ENCODE measurements at regions not wholly inside any gene's neighbourhood (a gene's known extent, or its start where the extent isn't known, plus 50 kb on each side); places are given as distances from the start of the nearest gene placed in this dataset.

DNA sequence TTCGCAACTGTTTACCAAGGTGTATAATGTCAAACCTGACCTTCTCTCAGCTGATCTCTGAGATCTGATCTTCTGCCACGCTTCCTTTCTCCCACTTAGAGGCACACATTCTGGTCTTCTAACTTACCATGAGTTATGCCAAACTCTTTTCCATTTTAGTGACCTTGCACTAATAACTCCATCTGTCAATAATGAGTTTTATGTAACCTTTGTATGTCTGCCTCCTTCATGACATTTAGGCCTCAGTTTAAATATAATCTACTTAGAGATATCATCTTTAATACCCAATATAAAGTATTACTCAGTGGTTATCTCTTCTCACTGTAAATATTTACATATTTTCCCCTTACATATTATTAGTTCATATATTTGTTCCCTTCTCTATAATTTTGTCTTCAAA lies 827.5 kb upstream of the PCDH20 start:
- DNase-seq (ENCODE audit: low spot score) = no peak
- Histone ChIP-seq H3K27me3 (ENCODE audit: control insufficient read depth in 4 of 4, insufficient read depth in 4 of 4, low read length in 3 of 4) (no peaks in the 10 kb centered on the region), H3K4me3 (ENCODE audit: low read depth in 1 of 3, low read length in 3 of 3) (no peak overlapping the region), H3K9me3 (ENCODE audit: control insufficient read depth in 4 of 4, low read length in 3 of 4) (no peaks in the 10 kb centered on the region), H3K36me3 (ENCODE audit: control insufficient read depth in 4 of 4, insufficient read depth in 3 of 4, low read depth in 1 of 4, low read length in 3 of 4) (no peaks in the 10 kb centered on the region), H3K9ac (ENCODE audit: low read depth in 1 of 2, low read length in 2 of 2) (no peak overlapping the region), H3K4me1 (ENCODE audit: control insufficient read depth in 4 of 4, insufficient read depth in 4 of 4, low read length in 3 of 4) (no peaks in the 10 kb centered on the region), H3K27ac (ENCODE audit: low read depth in 1 of 2, low read length in 2 of 2) (no peak overlapping the region)
- WGBS = 68% methylated on average over 2 of the region's 2 CpGs
- TF ChIP-seq TAF1 (conservative IDR thresholded peaks at IDR 0.05) (no peak), GABPA (IDR thresholded peaks at IDR 0.05 in 1 of 2, conservative IDR thresholded peaks at IDR 0.05 in 1 of 2) (no peak), SP1 (IDR thresholded peaks at IDR 0.05) (no peak), YY1 (IDR thresholded peaks at IDR 0.05) (no peak), RXRA (IDR thresholded peaks at IDR 0.05) (no peak), JUND (IDR thresholded peaks at IDR 0.05) (no peak), HNF4A (conservative IDR thresholded peaks at IDR 0.05) (no peak), RAD21 (IDR thresholded peaks at IDR 0.05) (no peak), FOXA2 (IDR thresholded peaks at IDR 0.05) (no peak), EGR1 (IDR thresholded peaks at IDR 0.05; ENCODE audit: low read depth in 2 of 2) (no peak), HNF4G (IDR thresholded peaks at IDR 0.05) (no peak), NR2F2 (IDR thresholded peaks at IDR 0.05) (no peak)
- TF ChIP-seq, protein P1, sequence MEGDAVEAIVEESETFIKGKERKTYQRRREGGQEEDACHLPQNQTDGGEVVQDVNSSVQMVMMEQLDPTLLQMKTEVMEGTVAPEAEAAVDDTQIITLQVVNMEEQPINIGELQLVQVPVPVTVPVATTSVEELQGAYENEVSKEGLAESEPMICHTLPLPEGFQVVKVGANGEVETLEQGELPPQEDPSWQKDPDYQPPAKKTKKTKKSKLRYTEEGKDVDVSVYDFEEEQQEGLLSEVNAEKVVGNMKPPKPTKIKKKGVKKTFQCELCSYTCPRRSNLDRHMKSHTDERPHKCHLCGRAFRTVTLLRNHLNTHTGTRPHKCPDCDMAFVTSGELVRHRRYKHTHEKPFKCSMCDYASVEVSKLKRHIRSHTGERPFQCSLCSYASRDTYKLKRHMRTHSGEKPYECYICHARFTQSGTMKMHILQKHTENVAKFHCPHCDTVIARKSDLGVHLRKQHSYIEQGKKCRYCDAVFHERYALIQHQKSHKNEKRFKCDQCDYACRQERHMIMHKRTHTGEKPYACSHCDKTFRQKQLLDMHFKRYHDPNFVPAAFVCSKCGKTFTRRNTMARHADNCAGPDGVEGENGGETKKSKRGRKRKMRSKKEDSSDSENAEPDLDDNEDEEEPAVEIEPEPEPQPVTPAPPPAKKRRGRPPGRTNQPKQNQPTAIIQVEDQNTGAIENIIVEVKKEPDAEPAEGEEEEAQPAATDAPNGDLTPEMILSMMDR (IDR thresholded peaks at IDR 0.05; ENCODE audit: low read depth, low read length, missing input control) = no peak
- TF ChIP-seq, protein P2, sequence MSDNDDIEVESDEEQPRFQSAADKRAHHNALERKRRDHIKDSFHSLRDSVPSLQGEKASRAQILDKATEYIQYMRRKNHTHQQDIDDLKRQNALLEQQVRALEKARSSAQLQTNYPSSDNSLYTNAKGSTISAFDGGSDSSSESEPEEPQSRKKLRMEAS (IDR thresholded peaks at IDR 0.05) = no peak

DNA sequence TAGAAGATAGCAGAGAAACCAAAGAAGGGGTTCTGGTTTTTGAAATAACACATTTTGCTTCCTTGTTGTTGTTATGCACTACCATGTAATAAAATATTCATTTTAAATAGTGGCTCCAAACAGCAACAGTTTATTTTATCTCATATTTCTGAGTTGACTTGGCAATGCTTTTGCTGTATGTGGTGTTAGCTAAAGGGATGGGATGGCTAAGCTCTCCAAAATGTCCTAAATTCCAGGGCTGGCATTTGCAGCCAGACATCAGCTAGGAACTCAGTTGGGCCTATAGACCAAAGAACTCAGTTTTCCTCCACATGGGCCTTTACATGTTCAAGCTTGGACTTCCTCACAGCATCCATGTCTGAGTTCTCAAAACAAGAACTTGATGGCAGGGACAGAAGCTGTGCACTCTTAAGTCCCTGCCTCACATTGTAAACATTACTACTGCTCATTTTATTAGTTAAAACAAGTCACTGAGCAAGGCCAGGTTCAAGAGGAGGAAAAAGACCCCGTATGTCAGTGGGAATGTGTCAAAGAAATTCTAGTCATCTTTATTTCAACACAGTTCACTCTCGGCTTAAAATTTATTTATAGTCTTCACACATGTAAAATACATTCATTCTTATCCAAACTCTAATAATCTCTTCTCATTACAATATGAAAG lies 819.3 kb upstream of the PCDH20 start:
- Histone ChIP-seq H3K27ac (ENCODE audit: low read depth in 1 of 2, low read length in 2 of 2) (no peak overlapping the region), H3K9me3 (ENCODE audit: control insufficient read depth in 4 of 4, low read length in 3 of 4) (no peaks in the 10 kb centered on the region), H3K27me3 (ENCODE audit: control insufficient read depth in 4 of 4, insufficient read depth in 4 of 4, low read length in 3 of 4) (no peaks in the 10 kb centered on the region), H3K9ac (ENCODE audit: low read depth in 1 of 2, low read length in 2 of 2) (no peak overlapping the region), H3K36me3 (ENCODE audit: control insufficient read depth in 4 of 4, insufficient read depth in 3 of 4, low read depth in 1 of 4, low read length in 3 of 4) (no peaks in the 10 kb centered on the region), H3K4me1 (ENCODE audit: control insufficient read depth in 4 of 4, insufficient read depth in 4 of 4, low read length in 3 of 4) (no peaks in the 10 kb centered on the region), H3K4me3 (ENCODE audit: low read depth in 1 of 3, low read length in 3 of 3) (no peak overlapping the region)
- no peak for DNase-seq (ENCODE audit: low spot score)
- 62% methylated on average over 2 of the region's 2 CpGs for WGBS
- TF ChIP-seq SP1 (IDR thresholded peaks at IDR 0.05) (no peak), YY1 (IDR thresholded peaks at IDR 0.05) (no peak), TAF1 (conservative IDR thresholded peaks at IDR 0.05) (no peak), RXRA (IDR thresholded peaks at IDR 0.05) (no peak), FOXA2 (IDR thresholded peaks at IDR 0.05) (no peak), FOXA1 (IDR thresholded peaks at IDR 0.05) (no peak), HNF4A (conservative IDR thresholded peaks at IDR 0.05) (no peak), EGR1 (IDR thresholded peaks at IDR 0.05; ENCODE audit: low read depth in 2 of 2) (no peak), JUND (IDR thresholded peaks at IDR 0.05) (no peak), NR2F2 (IDR thresholded peaks at IDR 0.05) (no peak)
- TF ChIP-seq, protein P3, sequence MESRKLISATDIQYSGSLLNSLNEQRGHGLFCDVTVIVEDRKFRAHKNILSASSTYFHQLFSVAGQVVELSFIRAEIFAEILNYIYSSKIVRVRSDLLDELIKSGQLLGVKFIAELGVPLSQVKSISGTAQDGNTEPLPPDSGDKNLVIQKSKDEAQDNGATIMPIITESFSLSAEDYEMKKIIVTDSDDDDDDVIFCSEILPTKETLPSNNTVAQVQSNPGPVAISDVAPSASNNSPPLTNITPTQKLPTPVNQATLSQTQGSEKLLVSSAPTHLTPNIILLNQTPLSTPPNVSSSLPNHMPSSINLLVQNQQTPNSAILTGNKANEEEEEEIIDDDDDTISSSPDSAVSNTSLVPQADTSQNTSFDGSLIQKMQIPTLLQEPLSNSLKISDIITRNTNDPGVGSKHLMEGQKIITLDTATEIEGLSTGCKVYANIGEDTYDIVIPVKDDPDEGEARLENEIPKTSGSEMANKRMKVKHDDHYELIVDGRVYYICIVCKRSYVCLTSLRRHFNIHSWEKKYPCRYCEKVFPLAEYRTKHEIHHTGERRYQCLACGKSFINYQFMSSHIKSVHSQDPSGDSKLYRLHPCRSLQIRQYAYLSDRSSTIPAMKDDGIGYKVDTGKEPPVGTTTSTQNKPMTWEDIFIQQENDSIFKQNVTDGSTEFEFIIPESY (IDR thresholded peaks at IDR 0.05) = no peak
- TF ChIP-seq, protein P2 (IDR thresholded peaks at IDR 0.05) = no peak
- TF ChIP-seq, protein P4, sequence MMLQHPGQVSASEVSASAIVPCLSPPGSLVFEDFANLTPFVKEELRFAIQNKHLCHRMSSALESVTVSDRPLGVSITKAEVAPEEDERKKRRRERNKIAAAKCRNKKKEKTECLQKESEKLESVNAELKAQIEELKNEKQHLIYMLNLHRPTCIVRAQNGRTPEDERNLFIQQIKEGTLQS (IDR thresholded peaks at IDR 0.05) = no peak
- TF ChIP-seq, protein P1 (IDR thresholded peaks at IDR 0.05; ENCODE audit: low read depth, low read length, missing input control) = no peak
- TF ChIP-seq, protein P5, sequence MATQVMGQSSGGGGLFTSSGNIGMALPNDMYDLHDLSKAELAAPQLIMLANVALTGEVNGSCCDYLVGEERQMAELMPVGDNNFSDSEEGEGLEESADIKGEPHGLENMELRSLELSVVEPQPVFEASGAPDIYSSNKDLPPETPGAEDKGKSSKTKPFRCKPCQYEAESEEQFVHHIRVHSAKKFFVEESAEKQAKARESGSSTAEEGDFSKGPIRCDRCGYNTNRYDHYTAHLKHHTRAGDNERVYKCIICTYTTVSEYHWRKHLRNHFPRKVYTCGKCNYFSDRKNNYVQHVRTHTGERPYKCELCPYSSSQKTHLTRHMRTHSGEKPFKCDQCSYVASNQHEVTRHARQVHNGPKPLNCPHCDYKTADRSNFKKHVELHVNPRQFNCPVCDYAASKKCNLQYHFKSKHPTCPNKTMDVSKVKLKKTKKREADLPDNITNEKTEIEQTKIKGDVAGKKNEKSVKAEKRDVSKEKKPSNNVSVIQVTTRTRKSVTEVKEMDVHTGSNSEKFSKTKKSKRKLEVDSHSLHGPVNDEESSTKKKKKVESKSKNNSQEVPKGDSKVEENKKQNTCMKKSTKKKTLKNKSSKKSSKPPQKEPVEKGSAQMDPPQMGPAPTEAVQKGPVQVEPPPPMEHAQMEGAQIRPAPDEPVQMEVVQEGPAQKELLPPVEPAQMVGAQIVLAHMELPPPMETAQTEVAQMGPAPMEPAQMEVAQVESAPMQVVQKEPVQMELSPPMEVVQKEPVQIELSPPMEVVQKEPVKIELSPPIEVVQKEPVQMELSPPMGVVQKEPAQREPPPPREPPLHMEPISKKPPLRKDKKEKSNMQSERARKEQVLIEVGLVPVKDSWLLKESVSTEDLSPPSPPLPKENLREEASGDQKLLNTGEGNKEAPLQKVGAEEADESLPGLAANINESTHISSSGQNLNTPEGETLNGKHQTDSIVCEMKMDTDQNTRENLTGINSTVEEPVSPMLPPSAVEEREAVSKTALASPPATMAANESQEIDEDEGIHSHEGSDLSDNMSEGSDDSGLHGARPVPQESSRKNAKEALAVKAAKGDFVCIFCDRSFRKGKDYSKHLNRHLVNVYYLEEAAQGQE (IDR thresholded peaks at IDR 0.05) = no peak

All from liver (tissue), 8 donors.